Fibroblast of lung (primary cell): ENCODE measurements at regions not wholly inside any gene's neighbourhood (a gene's known extent, or its start where the extent isn't known, plus 50 kb on each side); places are given as distances from the start of the nearest gene placed in this dataset.

Source experiments
- EZH2 ChIP-seq: IDR thresholded peaks from 2 replicates; pipeline ENCODE4 v1.5.1; 2012; ENCODE audit warnings: low read length, control low read depth, mild to moderate bottlenecking; ENCODE audit errors: missing control alignments
- TF ChIP-seq, protein P1 (sequence below), 2 donors: IDR thresholded peaks in 1 of 2; conservative IDR thresholded peaks in 1 of 2; 1 replicate in 1 of 2; 2 replicates in 1 of 2; pipeline ENCODE4 v1.5.1; 2011 to 2012; ENCODE audit warnings: low read length in 2 of 2, control low read depth in 1 of 2, inconsistent platforms in 1 of 2, low read depth in 1 of 2, mild to moderate bottlenecking in 1 of 2

DNA sequence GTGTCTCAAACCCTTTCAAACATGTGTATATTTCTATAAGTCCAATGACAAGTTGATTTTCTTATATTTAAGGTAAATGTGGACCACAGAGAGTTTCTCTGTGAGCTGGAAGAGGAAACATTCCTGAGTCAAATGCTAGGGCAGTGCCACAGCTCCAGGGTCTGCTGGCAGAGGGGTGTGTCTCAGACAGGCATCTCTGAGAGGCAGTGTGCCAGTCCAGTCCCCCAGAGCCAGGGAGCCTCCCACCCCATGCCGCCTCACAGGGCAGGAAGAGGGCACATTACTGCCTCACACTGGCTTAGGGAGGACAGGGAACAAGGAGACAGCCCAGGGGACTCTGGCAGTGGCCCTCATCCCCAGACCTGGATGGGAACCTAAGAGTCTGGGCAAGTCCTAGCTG, 120.2 kb downstream of the TENT4A start:
- TF ChIP-seq, protein P1, sequence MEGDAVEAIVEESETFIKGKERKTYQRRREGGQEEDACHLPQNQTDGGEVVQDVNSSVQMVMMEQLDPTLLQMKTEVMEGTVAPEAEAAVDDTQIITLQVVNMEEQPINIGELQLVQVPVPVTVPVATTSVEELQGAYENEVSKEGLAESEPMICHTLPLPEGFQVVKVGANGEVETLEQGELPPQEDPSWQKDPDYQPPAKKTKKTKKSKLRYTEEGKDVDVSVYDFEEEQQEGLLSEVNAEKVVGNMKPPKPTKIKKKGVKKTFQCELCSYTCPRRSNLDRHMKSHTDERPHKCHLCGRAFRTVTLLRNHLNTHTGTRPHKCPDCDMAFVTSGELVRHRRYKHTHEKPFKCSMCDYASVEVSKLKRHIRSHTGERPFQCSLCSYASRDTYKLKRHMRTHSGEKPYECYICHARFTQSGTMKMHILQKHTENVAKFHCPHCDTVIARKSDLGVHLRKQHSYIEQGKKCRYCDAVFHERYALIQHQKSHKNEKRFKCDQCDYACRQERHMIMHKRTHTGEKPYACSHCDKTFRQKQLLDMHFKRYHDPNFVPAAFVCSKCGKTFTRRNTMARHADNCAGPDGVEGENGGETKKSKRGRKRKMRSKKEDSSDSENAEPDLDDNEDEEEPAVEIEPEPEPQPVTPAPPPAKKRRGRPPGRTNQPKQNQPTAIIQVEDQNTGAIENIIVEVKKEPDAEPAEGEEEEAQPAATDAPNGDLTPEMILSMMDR (conservative IDR thresholded peaks at IDR 0.05 in 1 of 2, IDR thresholded peaks at IDR 0.05 in 1 of 2; ENCODE audit: low read depth in 1 of 2, low read length in 2 of 2): no peak
- no peak for TF ChIP-seq EZH2
